ENCODE measurements at regions not wholly inside any gene's neighbourhood (a gene's known extent, or its start where the extent isn't known, plus 50 kb on each side); places are given as distances from the start of the nearest gene placed in this dataset.

DNA sequence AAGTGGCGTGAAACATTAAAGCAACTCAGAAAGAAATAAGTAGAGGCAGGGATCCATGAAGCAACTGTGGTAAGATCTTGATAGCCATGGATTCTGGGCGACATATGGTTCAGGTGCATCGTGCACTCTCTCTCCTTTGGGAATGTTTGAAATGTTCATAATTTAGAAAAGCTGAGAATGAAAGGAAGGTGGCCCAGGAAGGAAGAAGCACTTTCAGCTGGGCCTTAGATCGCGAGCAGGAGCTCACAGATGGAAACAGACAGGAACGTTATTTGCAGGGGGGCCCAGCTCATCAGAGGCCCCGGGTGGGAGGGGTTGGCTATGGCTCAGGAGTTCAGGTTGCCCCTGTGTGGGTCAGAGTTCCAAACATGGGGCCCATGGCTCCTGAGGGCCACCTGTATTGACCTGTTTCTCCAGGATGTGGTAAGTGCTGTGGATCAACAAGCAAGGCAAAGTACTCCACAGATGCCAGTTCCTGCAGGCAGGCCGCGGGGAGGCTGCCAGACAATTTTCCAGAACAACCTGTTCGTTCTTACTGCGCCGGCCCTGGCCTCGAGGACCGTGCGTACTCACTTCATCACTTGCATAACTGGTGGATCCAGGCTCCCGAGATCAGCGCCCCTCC lies 253.2 kb downstream of the TOMM20 start:
- no peak for DNase-seq

GRCh38 chr1:234874291-234875288 lies 254.0 kb downstream of the TOMM20 start:
- DNase-seq, result no peak

- no peak for DNase-seq
These were observed 256.8 kb downstream of the TOMM20 start for GRCh38 chr1:234871710-234872271.

DNA sequence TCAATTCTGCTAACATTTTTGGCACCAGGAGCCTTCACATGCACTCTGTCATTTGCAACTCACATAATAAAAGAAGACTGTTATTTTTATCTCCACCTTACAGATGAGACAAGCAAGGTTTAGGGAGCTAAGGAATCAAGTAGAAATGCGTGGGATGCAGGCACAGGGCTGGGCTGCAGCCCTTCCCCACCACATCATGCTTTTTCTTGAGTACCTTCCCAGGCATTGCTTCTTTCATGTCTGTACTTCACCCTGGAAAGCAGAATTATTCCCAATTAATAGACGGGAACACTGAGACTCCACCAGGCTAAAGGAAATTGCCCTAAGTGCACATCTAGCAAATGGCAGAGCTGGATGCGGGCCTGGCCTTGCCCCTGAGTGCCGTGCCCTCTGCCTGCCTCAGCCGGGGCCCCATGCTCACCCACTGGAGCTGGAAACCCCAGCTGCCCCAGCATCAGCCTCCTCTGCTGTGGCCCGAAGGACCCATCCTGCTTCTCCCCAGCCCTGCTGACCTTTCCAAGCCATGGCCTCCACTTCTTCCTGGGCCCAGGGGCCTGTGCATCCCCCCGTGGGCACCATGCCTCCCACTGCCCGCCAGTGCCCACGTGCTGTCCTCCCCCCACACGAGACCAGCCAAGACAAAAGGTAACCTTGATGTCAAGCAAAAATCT lies 257.5 kb downstream of the TOMM20 start:
- no peak for DNase-seq

DNA sequence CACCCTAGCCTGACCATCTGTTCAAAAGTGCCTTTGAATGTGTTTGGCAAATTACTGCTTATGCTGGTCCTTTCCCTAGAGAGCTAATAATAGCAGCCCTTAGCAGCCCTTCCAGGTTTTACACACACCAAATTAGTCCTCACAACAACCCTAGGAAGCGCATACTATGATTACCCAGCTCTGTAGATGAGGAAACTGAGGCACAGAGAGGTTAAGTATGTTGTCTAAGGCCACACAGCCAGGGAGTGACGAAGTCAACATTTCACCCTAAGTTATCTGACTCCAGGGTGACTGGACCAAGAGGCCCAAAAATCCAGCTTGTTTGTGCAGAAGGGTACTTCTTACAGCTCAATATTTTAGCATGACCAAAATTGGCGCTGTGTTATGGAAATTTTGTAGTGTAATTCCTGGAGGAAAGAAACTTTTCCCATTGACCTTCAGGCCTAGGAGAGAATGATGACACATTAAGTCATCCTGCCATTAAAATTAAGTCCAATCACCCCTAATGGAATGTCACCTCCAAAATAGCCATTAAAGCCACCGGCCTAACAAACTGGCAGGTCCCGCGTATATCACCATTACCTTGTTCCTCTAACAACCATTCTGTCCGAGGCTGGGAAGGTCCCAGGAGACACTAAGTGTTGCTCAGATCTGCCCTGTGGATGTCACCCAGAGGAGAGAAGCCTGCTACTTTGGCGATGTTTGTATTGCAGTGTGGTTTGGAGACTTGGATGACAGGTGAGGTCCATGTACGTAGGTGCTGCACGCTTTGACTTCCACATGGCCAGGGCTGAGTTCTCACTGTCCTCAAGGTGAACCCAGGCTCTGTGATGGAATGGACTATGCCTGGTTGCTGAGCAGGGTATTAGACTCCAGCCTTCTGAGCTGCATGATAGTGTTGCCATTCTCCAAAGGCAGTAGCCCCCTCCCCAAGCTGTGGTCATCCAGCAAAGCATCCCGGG lies 258.3 kb downstream of the TOMM20 start:
- DNase-seq, result peak; percentile 80

DNA sequence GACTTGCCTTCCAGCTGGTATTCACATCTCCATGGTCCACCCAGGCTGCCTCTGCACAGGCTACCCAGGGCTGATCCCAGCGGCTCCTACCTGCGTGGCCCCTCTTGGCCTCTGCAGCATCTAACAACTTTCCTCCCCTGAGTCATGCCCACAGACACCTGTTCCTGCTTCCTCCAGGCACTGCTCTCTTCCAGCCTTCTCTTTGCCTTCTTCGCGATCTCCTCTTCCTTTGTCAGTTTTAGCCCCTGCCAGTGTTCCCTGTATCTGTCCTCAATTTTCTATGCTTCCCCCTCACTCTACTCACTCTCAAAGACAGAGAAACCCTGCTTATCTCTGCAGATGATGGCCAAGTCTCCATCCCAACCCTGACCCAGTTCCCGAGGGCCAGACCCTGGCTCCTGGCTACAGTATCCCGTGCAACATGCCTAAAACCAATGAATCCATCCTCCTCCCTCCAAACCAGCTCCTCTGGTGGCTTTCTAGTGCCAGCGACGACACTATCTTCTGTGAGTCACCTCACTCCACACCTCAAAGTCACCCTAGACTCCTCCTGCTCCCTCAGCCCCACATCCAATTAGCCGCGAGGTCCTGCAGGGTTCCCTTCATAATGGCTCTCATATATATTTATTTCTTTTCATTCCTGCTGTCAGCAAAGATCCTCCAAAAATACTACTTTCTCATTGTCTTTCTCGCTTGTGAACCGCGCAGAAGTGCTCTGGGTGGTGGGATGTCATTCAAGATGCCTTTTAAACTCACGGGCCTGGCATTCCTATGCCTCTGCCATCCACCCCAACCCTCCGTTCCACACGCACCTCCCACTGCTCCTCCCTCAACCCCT lies 259.2 kb downstream of the TOMM20 start:
- DNase-seq, result no peak

GRCh38 chr1:234868296-234869147 lies 258.5 kb upstream of the IRF2BP2 start:
- DNase-seq, result no peak

DNA sequence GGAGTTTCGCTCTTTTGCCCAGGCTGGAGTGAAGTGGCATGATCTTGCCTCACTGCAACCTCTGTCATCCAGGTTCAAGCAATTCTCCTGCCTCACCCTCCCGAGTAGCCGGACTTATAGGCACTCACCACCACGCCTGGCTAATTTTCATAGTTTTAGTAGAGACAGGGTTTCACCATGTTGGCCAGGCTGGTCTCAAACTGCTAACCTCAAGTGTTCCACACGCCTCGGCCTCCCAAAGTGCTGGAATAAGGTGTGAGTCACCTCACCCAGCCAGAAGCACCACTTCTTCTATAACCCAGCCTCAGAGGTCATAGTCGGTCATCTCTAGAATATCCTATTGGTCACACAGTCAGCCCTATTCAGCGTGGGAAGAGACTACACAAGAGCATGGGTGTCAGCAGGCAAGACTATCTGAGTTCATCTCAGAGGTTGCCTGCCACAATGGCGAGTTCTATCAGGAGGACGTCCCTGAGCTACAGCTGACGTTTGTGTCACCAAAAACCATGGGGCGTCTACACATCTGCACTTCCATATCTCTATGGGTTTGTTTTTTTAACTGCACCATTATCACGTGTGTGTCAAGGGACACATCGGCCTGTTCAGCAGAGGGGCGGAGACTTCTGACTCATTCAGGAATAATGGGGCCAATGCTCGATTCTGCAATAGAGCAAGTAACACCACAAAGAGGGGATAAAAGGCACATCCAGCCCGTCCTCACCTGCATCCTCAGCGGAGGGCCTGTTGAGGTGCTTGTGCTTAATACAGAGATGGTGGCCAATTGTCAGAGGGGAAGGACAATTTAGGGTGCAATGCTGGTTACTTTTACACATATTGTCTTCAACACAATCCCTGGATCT lies 256.3 kb upstream of the IRF2BP2 start:
- DNase-seq, result no peak

DNA sequence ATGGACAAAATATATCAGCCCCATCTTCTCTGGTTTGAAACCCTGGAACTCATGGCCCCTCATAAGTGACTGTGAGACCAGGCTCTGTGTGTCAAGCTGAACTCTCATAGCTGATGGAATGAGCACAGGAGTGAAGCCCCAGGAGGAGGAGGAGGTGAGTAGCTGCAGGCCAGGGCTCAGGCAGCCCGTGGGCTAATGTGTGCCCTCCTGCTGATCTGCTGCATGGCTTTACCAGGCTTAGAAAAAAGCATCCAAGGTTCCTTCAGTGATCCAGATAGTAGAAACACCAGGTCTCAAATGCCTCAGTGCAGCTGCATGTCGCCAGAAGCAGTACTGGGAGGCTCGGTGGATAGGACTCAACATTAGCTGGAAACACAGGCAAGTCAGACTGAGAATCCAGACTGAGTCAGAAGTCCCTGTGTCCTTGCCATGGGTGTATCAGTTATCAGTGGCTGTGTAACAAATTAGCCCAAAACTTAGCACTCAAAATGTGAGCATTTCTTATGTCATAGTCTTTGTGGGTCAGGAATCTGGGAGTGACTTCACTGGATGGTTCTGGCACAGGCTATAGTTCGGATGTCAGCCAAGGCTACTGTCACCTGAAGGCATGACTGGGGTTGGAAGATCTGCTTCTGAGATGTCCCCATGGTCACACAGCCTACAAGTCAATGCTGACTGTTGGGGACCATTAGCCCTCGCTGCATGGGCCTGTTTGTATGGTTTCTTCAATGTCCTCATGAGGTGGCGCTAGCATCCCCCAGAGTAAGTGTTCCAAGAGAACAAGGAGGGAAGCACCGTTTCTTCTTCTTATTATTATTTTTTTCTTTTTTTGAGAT lies 255.4 kb upstream of the IRF2BP2 start:
- DNase-seq, result no peak

DNA sequence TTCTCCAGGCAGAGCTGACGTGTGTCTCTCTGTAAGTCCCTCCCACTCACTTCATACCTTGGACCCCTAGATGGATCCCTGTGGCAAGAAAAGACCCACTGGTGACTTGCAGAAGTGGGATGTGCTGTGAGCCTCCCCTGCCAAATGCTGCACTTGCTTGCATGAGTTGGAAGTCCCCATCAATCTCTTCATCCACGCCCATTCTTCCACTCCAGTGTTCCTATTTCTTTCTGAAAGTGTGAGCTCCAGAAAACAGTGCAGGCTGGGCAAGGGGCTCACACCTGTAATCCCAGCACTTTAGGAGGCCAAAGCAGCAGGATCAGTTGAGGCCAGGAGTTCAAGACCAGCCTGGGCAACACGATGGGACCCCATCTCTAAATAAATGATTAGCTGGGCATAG lies 254.1 kb upstream of the IRF2BP2 start:
- no peak for DNase-seq

DNA sequence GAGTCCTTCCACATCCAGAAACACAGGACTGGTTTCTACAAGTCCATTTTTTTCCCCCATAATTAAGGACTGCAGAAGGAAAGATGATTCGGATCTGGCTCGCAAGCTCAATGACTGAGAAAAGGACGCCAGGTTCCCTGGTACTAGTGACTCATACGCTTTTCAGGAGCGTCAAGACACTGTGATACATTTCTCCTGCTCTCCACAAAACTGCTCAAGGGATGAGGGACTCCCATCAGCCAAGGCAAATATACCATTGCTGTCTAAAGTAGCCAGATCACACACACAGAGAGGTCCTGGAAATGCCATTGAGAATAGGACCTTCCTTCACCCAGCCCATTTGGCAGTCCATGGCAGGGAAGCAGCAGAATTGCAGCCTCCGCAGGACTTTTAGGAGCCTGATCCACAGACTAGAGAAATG lies 253.6 kb upstream of the IRF2BP2 start:
- no peak for DNase-seq

DNA sequence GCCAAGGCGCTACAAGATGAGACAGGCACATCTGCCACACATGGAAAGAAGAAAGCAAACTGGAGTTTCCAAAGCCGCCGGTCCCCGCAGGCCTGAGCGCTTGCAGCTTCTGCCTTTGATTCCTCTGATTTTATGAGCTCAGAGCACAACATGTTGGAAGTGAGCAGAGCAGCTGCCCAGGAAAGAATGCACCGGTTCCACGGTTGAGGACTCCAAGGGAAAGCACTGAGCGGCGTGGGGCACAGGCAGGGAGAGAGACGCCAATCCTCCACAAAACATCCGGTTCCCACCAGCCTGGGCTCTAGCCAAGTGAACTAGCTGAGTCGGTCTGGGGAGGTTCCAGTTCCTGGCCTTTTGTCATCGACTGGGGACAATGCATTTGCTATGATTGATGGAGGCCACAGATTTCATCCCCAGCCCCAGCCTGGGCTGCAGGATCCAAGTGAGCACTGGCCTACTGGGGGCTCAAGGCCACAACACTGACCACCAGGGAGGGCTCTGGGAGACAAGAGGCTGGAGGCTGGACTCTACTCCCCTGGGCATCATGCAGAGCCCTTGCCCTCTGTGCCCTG lies 253.1 kb upstream of the IRF2BP2 start:
- DNase-seq, result no peak

- DNase-seq, result no peak
These were observed 252.5 kb upstream of the IRF2BP2 start for GRCh38 chr1:234862360-234862943.

GRCh38 chr1:234861761-234862160 lies 251.8 kb upstream of the IRF2BP2 start:
- DNase-seq, result no peak

DNA sequence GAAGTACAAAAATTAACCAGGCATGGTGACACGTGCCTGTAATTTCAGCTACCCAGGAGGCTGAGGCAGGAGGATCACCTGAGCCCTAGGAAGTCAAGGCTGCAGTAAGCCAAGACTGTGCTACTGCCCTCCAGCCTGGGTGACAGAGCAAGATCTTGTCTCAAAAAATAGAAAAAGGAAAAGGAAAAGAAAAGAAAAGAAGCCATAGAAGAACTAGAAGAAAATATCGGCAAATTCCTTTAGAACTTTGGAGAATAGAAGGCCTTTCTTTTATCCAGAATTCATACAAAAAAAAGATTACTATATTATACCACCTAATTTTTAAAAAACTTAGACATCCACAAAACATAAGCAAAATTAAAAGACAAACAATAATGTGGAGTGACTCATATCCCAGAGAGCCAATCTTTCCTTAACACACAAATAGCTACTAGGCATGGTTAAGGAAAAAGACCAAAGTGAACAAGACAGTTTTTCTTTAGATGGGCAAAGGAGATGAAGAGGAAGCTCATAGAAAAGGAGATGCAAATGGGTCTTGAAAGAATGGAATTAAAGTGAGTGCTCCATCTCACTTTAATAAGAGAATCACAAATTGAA lies 251.1 kb upstream of the IRF2BP2 start:
- DNase-seq, result no peak

DNA sequence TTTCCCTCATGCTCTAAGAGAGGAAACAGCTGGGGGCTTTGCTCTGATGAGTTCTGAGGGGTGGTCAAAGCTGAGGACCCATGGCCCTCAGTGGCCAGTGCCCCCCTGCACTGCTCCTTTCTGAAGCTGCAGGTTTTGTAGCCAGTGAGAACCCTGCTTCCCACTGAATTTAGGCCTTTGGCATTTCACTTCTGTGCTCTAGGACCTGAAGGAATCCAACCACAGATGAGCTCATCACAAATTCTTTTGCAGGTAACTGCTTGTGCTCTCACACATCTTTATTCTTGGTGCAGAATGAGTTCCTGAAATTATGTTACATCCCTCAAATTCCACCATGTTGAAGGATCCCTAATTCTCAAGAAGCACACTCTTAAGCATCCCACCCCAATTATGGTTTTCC lies 248.7 kb upstream of the IRF2BP2 start:
- DNase-seq, result no peak

DNA sequence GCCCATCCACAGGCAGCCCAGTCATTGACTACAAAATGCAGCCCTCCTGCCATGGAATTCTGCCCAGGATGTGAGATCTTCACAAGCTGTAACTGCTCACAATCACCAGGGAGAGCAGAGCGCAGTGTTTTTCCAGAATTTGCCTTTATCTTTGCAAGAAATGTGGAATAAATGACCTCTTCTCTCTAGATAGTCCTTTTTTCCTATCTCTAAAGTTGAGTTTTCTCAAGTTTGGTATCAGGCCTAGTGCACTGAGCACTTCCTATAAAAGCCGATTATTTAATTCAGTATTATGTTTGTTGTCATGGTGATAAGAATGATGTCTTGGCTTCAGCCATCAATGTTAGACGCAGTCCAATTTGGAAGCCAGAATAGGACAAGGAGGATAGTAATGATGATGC lies 246.9 kb upstream of the IRF2BP2 start:
- no peak for DNase-seq
